DOHH2 (cell line): ENCODE measurements at regions not wholly inside any gene's neighbourhood (a gene's known extent, or its start where the extent isn't known, plus 50 kb on each side); places are given as distances from the start of the nearest gene placed in this dataset.

ENCODE experiments used
- EZH2phosphoT487 ChIP-seq: fragments of 200-600 bp; sonication (generic); IDR thresholded peaks from 2 replicates; pipeline ENCODE4 v1.6.1; 2017; ENCODE audit warnings: borderline replicate concordance, mild to moderate bottlenecking, antibody characterized with exemption, low read length, moderate library complexity, mixed read lengths
- TF ChIP-seq, protein P1 (sequence below): fragments of 200-600 bp; sonication (generic); IDR thresholded peaks from one replicate; pipeline ENCODE4 v1.5.1; 2014; ENCODE audit warnings: antibody characterized with exemption, mild to moderate bottlenecking, low read depth, low read length; ENCODE audit not compliant: poor library complexity, severe bottlenecking

DNA sequence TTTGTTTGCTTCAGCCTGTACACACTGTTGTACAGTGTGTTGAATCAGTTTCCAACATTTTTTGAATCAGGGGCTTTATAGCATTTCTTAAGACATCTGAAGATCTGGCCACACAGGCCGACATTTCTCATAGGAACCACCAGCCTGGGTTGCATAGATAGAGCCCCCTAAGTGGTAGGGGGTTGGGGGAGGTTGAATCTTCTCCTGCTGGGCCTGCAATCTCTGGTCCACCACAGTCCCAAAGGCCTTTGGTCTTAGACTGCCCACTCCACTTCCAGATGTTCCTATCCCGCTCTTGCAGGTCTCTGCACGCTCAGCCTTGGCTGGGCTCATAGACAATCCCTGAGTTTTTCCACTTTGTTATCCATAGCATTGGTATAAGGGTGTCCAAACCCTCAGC is 75.4 kb upstream of the HABP2 start:
- TF ChIP-seq, protein P1, sequence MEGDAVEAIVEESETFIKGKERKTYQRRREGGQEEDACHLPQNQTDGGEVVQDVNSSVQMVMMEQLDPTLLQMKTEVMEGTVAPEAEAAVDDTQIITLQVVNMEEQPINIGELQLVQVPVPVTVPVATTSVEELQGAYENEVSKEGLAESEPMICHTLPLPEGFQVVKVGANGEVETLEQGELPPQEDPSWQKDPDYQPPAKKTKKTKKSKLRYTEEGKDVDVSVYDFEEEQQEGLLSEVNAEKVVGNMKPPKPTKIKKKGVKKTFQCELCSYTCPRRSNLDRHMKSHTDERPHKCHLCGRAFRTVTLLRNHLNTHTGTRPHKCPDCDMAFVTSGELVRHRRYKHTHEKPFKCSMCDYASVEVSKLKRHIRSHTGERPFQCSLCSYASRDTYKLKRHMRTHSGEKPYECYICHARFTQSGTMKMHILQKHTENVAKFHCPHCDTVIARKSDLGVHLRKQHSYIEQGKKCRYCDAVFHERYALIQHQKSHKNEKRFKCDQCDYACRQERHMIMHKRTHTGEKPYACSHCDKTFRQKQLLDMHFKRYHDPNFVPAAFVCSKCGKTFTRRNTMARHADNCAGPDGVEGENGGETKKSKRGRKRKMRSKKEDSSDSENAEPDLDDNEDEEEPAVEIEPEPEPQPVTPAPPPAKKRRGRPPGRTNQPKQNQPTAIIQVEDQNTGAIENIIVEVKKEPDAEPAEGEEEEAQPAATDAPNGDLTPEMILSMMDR: no peak
- no peak for TF ChIP-seq EZH2phosphoT487
